ENCODE measurements at regions not wholly inside any gene's neighbourhood (a gene's known extent, or its start where the extent isn't known, plus 50 kb on each side); places are given as distances from the start of the nearest gene placed in this dataset.
"Not testable (repeated sequence)": the region's sequence is repeated elsewhere in the genome, so short reads cannot be mapped to it uniquely, and the experiment has no call there.

DNA sequence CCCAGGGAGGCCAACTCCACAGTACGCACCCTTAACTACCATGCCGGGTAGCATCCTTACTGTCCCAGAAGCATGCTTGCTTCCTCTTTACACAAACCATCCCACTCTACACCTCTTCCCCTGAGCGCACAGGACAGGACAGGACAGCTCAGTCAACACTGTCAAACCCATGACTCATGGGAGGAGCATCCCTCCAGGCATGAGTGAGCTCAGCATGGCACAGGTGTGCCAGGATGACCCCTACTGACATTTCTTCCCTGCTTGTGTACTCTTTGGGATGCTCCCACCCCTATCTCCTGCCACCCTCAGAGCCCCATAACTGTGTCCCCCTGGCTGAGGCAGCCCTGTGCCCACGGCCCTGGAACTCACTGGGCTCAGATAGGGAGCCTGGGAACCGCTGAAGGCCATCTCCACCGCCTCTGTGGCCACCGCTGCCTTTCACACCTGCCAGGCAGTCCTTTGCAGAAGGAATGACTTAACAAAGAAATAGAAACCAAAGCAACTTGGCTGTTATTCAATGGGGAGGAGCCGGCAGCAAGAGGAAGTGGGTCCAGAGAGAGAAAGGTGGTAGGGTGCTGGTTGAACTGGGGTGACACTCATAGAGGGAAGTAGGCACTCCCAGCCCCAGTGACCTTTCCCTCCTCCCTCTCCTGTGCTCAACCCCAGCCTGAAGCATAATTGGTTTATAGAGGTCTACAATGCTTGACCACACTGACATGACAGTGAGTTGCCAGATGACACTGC is 119.1 kb downstream of the CDRT15L2 start:
- TF ChIP-seq, protein P1, sequence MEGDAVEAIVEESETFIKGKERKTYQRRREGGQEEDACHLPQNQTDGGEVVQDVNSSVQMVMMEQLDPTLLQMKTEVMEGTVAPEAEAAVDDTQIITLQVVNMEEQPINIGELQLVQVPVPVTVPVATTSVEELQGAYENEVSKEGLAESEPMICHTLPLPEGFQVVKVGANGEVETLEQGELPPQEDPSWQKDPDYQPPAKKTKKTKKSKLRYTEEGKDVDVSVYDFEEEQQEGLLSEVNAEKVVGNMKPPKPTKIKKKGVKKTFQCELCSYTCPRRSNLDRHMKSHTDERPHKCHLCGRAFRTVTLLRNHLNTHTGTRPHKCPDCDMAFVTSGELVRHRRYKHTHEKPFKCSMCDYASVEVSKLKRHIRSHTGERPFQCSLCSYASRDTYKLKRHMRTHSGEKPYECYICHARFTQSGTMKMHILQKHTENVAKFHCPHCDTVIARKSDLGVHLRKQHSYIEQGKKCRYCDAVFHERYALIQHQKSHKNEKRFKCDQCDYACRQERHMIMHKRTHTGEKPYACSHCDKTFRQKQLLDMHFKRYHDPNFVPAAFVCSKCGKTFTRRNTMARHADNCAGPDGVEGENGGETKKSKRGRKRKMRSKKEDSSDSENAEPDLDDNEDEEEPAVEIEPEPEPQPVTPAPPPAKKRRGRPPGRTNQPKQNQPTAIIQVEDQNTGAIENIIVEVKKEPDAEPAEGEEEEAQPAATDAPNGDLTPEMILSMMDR (IDR thresholded peaks at IDR 0.05; ENCODE audit: extremely low read depth in 1 of 2, insufficient read depth in 1 of 2, low read depth in 1 of 2, low read length in 2 of 2) = not testable (repeated sequence)
- TF ChIP-seq, protein P2, sequence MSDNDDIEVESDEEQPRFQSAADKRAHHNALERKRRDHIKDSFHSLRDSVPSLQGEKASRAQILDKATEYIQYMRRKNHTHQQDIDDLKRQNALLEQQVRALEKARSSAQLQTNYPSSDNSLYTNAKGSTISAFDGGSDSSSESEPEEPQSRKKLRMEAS (IDR thresholded peaks at IDR 0.05; ENCODE audit: insufficient read depth, insufficient read length) = not testable (repeated sequence)
- TF ChIP-seq POLR2A (IDR thresholded peaks at IDR 0.05; ENCODE audit: low read depth, low read length) = not testable (repeated sequence)

Measured in endothelial cell of umbilical vein (primary cell).